HCT116 (cell line): ENCODE measurements at regions not wholly inside any gene's neighbourhood (a gene's known extent, or its start where the extent isn't known, plus 50 kb on each side); places are given as distances from the start of the nearest gene placed in this dataset.

ENCODE experiments used
- ZNF274 ChIP-seq: fragments of 200-500 bp; sonication (Bioruptor generic); IDR thresholded peaks from 2 replicates; pipeline ENCODE4 v1.6.1; 2014; ENCODE audit warnings: mild to moderate bottlenecking, low read depth, low read length, inconsistent platforms
- TF ChIP-seq, protein P1 (sequence below), 3 experiments: fragments of 200-600 bp in 1 of 3; sonication (generic) in 1 of 3; IDR thresholded peaks in 2 of 3; conservative IDR thresholded peaks in 1 of 3; 2 replicates each; pipeline ENCODE4 v1.5.1; 2012 to 2017; ENCODE audit warnings: low read depth in 2 of 3, low read length in 2 of 3, antibody characterized with exemption in 1 of 3, borderline replicate concordance in 1 of 3, control low read depth in 1 of 3, mild to moderate bottlenecking in 1 of 3, mixed read lengths in 1 of 3, mixed run types in 1 of 3, moderate library complexity in 1 of 3; ENCODE audit not compliant: insufficient read depth in 1 of 3

DNA sequence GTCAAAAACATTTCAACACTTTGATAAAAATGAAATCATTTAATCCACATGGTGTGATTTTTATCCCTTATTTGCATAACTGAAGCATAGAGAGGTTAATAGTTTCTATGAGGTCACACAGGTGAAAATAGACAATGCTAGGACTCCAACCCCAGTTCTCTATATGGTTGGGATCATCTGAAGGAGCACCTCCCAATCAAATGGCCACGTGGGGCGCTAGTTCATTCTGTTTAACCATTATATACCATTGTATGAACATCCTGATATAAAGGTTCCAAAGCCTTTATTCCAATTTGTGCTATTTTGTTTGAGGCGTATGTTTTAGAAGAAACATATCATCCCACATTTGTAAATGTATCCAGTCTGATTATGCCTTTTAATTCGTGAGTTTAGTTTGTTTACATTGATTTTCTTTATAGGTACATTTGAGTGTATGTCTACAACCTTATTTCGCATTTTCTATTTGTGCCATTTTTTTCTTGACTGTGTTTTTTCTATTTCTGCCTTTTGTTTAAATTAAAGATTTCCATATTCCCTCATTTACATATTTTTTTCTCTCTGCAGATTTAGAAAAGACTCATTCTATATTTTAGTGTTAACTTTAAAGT is 1092.0 kb downstream of the MAT2B start:
- TF ChIP-seq, protein P1, sequence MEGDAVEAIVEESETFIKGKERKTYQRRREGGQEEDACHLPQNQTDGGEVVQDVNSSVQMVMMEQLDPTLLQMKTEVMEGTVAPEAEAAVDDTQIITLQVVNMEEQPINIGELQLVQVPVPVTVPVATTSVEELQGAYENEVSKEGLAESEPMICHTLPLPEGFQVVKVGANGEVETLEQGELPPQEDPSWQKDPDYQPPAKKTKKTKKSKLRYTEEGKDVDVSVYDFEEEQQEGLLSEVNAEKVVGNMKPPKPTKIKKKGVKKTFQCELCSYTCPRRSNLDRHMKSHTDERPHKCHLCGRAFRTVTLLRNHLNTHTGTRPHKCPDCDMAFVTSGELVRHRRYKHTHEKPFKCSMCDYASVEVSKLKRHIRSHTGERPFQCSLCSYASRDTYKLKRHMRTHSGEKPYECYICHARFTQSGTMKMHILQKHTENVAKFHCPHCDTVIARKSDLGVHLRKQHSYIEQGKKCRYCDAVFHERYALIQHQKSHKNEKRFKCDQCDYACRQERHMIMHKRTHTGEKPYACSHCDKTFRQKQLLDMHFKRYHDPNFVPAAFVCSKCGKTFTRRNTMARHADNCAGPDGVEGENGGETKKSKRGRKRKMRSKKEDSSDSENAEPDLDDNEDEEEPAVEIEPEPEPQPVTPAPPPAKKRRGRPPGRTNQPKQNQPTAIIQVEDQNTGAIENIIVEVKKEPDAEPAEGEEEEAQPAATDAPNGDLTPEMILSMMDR (IDR thresholded peaks at IDR 0.05 in 2 of 3, conservative IDR thresholded peaks at IDR 0.05 in 1 of 3; ENCODE audit: borderline replicate concordance in 1 of 3, insufficient read depth in 1 of 3, low read depth in 2 of 3, low read length in 2 of 3): peak in 2 of 3 experiments; percentile 15 to 40; a peak in 3 of 6 replicates
- no peak for TF ChIP-seq ZNF274
